PC-3 (cell line): ENCODE measurements at regions not wholly inside any gene's neighbourhood (a gene's known extent, or its start where the extent isn't known, plus 50 kb on each side); places are given as distances from the start of the nearest gene placed in this dataset.

Source experiments
- ATAC-seq: fragments of 200-7000 bp; cut with Tn5 transposase; 2 replicates; pipeline ENCODE4 v1.9.1; 2020; ENCODE audit warnings: mild to moderate bottlenecking, moderate library complexity
- BruUV-seq: library from RNA; stranded (reverse); fragments of 400-500 nt; replicated peaks from 2 replicates; lab custom pipeline; 2021; lab: Mats Ljungman, UMichigan
- CTCF ChIA-PET: fragments of 300-600 bp; sonication (Branson Sonifier 250); formaldehyde crosslinking; loops from one replicate; lab custom pipeline; 2022; ENCODE audit warnings: antibody characterized with exemption; lab: Charles Lee
- POLR2A ChIA-PET: fragments of 300-600 bp; sonication (Branson Sonifier 250); formaldehyde crosslinking; loops from one replicate; lab custom pipeline; 2022; ENCODE audit warnings: antibody characterized with exemption; ENCODE audit not compliant: unreplicated experiment; lab: Charles Lee
- DNase-seq: peaks from one replicate; pipeline ENCODE4 v3.0.0-alpha.2; 2015
- H2AFZ ChIP-seq: fragments of 300-600 bp; sonication (generic); 2 replicates; pipeline ENCODE4 v1.6.0; 2016; ENCODE audit warnings: antibody characterized with exemption, low read length
- H3F3A ChIP-seq: fragments of 300-600 bp; sonication (generic); one replicate; pipeline ENCODE4 v1.6.0; 2017; ENCODE audit warnings: antibody characterized with exemption, low read length, control low read depth, mild to moderate bottlenecking; ENCODE audit not compliant: unreplicated experiment
- H3K27ac ChIP-seq: fragments of 300-600 bp; sonication (generic); 2 replicates; pipeline ENCODE4 v1.5.1; 2016; ENCODE audit warnings: mild to moderate bottlenecking, low read length
- H3K27me3 ChIP-seq: fragments of 300-600 bp; sonication (generic); 2 replicates; pipeline ENCODE4 v1.6.1; 2016; ENCODE audit warnings: low read length, mixed read lengths
- H3K36me3 ChIP-seq: fragments of 300-600 bp; sonication (generic); 2 replicates; pipeline ENCODE4 v1.6.1; 2016; ENCODE audit warnings: low read depth, mixed run types, low read length, mixed read lengths
- H3K4me1 ChIP-seq: fragments of 300-600 bp; sonication (generic); 2 replicates; pipeline ENCODE4 v1.5.1; 2016; ENCODE audit warnings: low read length; ENCODE audit not compliant: insufficient read depth
- H3K4me2 ChIP-seq: fragments of 300-600 bp; sonication (generic); 2 replicates; pipeline ENCODE4 v1.6.0; 2016; ENCODE audit warnings: low read length
- H3K4me3 ChIP-seq: fragments of 300-600 bp; sonication (generic); 2 replicates; pipeline ENCODE4 v1.5.1; 2016; ENCODE audit warnings: mild to moderate bottlenecking, low read length, mixed read lengths
- H3K79me2 ChIP-seq: fragments of 300-600 bp; sonication (generic); 2 replicates; pipeline ENCODE4 v1.6.1; 2017; ENCODE audit warnings: low read length, mixed read lengths
- H3K9ac ChIP-seq: fragments of 300-600 bp; sonication (generic); 2 replicates; pipeline ENCODE4 v1.6.0; 2016; ENCODE audit warnings: mild to moderate bottlenecking, low read length
- H3K9me2 ChIP-seq: fragments of 300-600 bp; sonication (generic); replicated peaks from 2 replicates; pipeline ENCODE4 v1.6.1; 2016; ENCODE audit warnings: mixed run types, low read length, mixed read lengths
- H3K9me3 ChIP-seq: fragments of 300-600 bp; sonication (generic); 2 replicates; pipeline ENCODE4 v1.6.1; 2016; ENCODE audit warnings: low read length, mixed read lengths
- H4K20me1 ChIP-seq: fragments of 300-600 bp; sonication (generic); 2 replicates; pipeline ENCODE4 v1.6.1; 2016; ENCODE audit warnings: low read length, mixed read lengths
- CTCF ChIP-seq: fragments of 300-600 bp; sonication (generic); conservative IDR thresholded peaks from 2 replicates; pipeline ENCODE4 v1.5.1; 2017; ENCODE audit warnings: antibody characterized with exemption, low read depth, mild to moderate bottlenecking, low read length
- EZH2 ChIP-seq: fragments of 300-600 bp; sonication (generic); IDR thresholded peaks from one replicate; pipeline ENCODE4 v1.6.1; 2017; ENCODE audit warnings: antibody characterized with exemption, mild to moderate bottlenecking, low read length; ENCODE audit not compliant: unreplicated experiment
- EZH2phosphoT487 ChIP-seq: fragments of 300-600 bp; sonication (generic); IDR thresholded peaks from 2 replicates; pipeline ENCODE4 v1.6.1; 2018; ENCODE audit warnings: mild to moderate bottlenecking, antibody characterized with exemption, low read length, borderline replicate concordance
- intact Hi-C: fragments of 100-400 bp; cut with micrococcal nuclease; formaldehyde crosslinking; loops from 2 replicates; pipeline ENCODE4 v1.9.0; 2023

- Histone ChIP-seq H3K27me3 (no peaks in the 10 kb centered on the region), H3K4me2 (no peak overlapping the region), H3K4me1 (no peaks in the 10 kb centered on the region), H2AFZ (no peak overlapping the region), H3K9me2 (no peaks in the 10 kb centered on the region), H3F3A (no peaks in the 10 kb centered on the region), H3K27ac (no peak overlapping the region), H4K20me1 (no peaks in the 10 kb centered on the region), H3K4me3 (no peak overlapping the region), H3K79me2 (no peaks in the 10 kb centered on the region), H3K9ac (no peak overlapping the region), H3K9me3 (no peaks in the 10 kb centered on the region), H3K36me3 (no peaks in the 10 kb centered on the region)
- DNase-seq (no peak), ATAC-seq (no peak)
- no peak for TF ChIP-seq CTCF
- no peak for TF ChIP-seq EZH2
- no peak for TF ChIP-seq EZH2phosphoT487
- no TSS peak for BruUV-seq
- ChIA-PET CTCF (no interaction called here), POLR2A (no interaction called here)
- intact Hi-C loops = no loop called here
These were observed 169.1 kb upstream of the MAST4 start for GRCh38 chr5:66427139-66427442.

- no TSS peak for BruUV-seq
- H2AFZ ChIP-seq = no peak overlapping the region
- H3K27me3 ChIP-seq = no peaks in the 10 kb centered on the region
- no peak for TF ChIP-seq EZH2
- TF ChIP-seq CTCF = peak; percentile 29
- DNase-seq = peak; percentile 1
- H3K4me2 ChIP-seq = no peak overlapping the region
- H3K36me3 ChIP-seq = no peaks in the 10 kb centered on the region
- no peak overlapping the region for H3K4me3 ChIP-seq
- no peaks in the 10 kb centered on the region for H3F3A ChIP-seq
- POLR2A ChIA-PET = no interaction called here
- no peak overlapping the region for H3K9ac ChIP-seq
- intact Hi-C loops = no loop called here
- CTCF ChIA-PET = no interaction called here
- no peak for ATAC-seq
- no peaks in the 10 kb centered on the region for H3K9me2 ChIP-seq
- H3K4me1 ChIP-seq = no peaks in the 10 kb centered on the region
- H4K20me1 ChIP-seq = no peaks in the 10 kb centered on the region
- no peaks in the 10 kb centered on the region for H3K79me2 ChIP-seq
- H3K27ac ChIP-seq = no peak overlapping the region
- H3K9me3 ChIP-seq = no peaks in the 10 kb centered on the region
These were observed 159.5 kb upstream of the MAST4 start for GRCh38 chr5:66436721-66437120.

- TF ChIP-seq EZH2 (no peak), EZH2phosphoT487 (no peak), CTCF (no peak)
- no peak for ATAC-seq
- no peaks in the 10 kb centered on the region for H3K27me3 ChIP-seq
- POLR2A ChIA-PET = no interaction called here
- no peak overlapping the region for H2AFZ ChIP-seq
- BruUV-seq = no TSS peak
- no peak overlapping the region for H3K4me3 ChIP-seq
- H3F3A ChIP-seq = no peaks in the 10 kb centered on the region
- H3K9ac ChIP-seq = no peak overlapping the region
- no peaks in the 10 kb centered on the region for H3K9me3 ChIP-seq
- H3K36me3 ChIP-seq = no peaks in the 10 kb centered on the region
- H4K20me1 ChIP-seq = no peaks in the 10 kb centered on the region
- intact Hi-C loops = no loop called here
- no peak overlapping the region for H3K27ac ChIP-seq
- no peak overlapping the region for H3K4me2 ChIP-seq
- DNase-seq = no peak
- no peaks in the 10 kb centered on the region for H3K79me2 ChIP-seq
- CTCF ChIA-PET = no interaction called here
- no peaks in the 10 kb centered on the region for H3K9me2 ChIP-seq
- H3K4me1 ChIP-seq = no peaks in the 10 kb centered on the region
These were observed 158.1 kb upstream of the MAST4 start for GRCh38 chr5:66438087-66438486.
